NCI-H2081 (cell line): ENCODE measurements at regions not wholly inside any gene's neighbourhood (a gene's known extent, or its start where the extent isn't known, plus 50 kb on each side); places are given as distances from the start of the nearest gene placed in this dataset.
A peak's percentile ranks its signal among the peaks of the same experiment; 100 is the strongest.

Experiments
- DNase-seq, 2 experiments: peaks; one replicate each; lab custom pipeline; 2025; lab: John Stamatoyannopoulos, UW

GRCh38 chr13:73618275-73618865, 515.8 kb downstream of the KLF12 start:
- DNase-seq = no peak

GRCh38 chr13:73616861-73617260, 517.3 kb downstream of the KLF12 start:
- no peak for DNase-seq

GRCh38 chr13:73610799-73611592, 523.2 kb downstream of the KLF12 start:
- no peak for DNase-seq

GRCh38 chr13:73608711-73609485, 525.3 kb downstream of the KLF12 start:
- peak in 1 of 2 experiments; percentile 58 for DNase-seq

- DNase-seq = peak; percentile 35 to 86
These were observed 526.1 kb downstream of the KLF12 start for GRCh38 chr13:73608157-73608516.

GRCh38 chr13:73607489-73608156, 526.6 kb downstream of the KLF12 start:
- no peak for DNase-seq

- no peak for DNase-seq
These were observed 530.6 kb downstream of the KLF12 start for GRCh38 chr13:73603646-73604045.

- DNase-seq = no peak
These were observed 531.9 kb downstream of the KLF12 start for GRCh38 chr13:73602295-73602694.

- DNase-seq = no peak
These were observed 532.5 kb downstream of the KLF12 start for GRCh38 chr13:73601708-73602107.

GRCh38 chr13:73599232-73600128, 534.7 kb downstream of the KLF12 start:
- no peak for DNase-seq

- no peak for DNase-seq
These were observed 536.0 kb downstream of the KLF12 start for GRCh38 chr13:73598020-73598712.

GRCh38 chr13:73596382-73596781, 537.6 kb downstream of the KLF5 start:
- no peak for DNase-seq

GRCh38 chr13:73593199-73593765, 534.5 kb downstream of the KLF5 start:
- no peak for DNase-seq

- no peak for DNase-seq
These were observed 533.1 kb downstream of the KLF5 start for GRCh38 chr13:73591861-73592260.

- DNase-seq = no peak
These were observed 532.0 kb downstream of the KLF5 start for GRCh38 chr13:73590795-73591194.

GRCh38 chr13:73585236-73585635, 526.4 kb downstream of the KLF5 start:
- DNase-seq = no peak

GRCh38 chr13:73583331-73583730, 524.5 kb downstream of the KLF5 start:
- DNase-seq = no peak

- DNase-seq = no peak
These were observed 521.9 kb downstream of the KLF5 start for GRCh38 chr13:73580513-73581267.

- DNase-seq = no peak
These were observed 520.9 kb downstream of the KLF5 start for GRCh38 chr13:73579574-73580274.
